ENCODE measurements at regions not wholly inside any gene's neighbourhood (a gene's known extent, or its start where the extent isn't known, plus 50 kb on each side); places are given as distances from the start of the nearest gene placed in this dataset.
"Not testable (repeated sequence)": the region's sequence is repeated elsewhere in the genome, so short reads cannot be mapped to it uniquely, and the experiment has no call there.

DNA sequence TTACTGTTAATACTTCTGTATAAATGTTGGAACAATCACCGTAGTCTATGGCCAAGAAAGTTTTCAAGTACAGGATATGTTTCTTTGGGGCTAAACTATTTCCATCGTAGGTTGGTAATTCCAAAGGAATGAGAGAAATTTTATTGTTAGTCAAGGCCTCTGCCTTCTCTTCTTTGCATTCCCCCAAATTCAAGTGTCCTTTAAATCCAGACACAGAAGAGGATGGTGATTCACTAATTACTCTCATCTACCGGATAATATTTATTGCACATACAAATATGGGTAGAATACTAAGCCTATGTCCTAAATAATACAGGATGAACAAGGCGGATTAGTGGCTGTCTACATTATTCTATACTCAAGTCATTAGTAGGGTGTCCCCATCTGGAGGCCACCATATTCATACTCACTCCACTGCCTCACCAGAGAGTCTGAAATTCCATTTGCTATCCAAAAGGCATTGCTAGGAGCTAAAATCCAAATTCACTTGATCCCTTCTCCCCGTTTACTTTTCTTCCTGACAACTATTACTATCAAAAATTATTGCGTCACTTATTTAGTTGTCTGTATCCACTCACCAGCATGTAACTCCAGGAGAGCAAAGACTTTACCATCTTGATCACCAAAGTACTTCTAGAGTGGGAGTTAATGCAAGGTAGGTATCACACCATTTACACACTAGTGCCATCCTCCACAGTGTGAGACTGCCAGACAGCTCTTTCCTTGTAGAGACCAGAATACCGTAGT lies 82.4 kb upstream of the SGCG start:
- H3K27ac ChIP-seq, result no peak overlapping the region
- H3K4me3 ChIP-seq, result no peak overlapping the region

DNA sequence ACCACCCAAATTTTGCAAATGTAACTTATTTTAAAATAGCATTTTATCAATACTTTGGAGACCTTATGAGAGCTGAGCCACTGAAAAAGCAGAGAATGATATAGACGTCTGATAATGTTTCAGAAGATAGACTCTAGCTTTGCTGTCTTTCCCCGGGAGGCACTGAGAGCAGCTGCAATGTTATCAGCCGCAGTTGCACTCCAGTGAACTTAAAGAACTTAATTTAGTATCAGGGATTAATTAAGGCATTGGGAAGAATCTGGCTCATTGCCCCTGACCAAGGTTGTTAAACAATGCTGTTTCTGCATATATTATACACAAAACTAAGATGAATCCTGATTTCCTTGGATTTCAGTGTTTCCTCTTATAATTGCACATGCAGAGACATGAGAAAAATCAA lies 75.7 kb upstream of the SGCG start:
- Histone ChIP-seq H3K4me3 (no peak overlapping the region), H3K27ac (no peak overlapping the region)

DNA sequence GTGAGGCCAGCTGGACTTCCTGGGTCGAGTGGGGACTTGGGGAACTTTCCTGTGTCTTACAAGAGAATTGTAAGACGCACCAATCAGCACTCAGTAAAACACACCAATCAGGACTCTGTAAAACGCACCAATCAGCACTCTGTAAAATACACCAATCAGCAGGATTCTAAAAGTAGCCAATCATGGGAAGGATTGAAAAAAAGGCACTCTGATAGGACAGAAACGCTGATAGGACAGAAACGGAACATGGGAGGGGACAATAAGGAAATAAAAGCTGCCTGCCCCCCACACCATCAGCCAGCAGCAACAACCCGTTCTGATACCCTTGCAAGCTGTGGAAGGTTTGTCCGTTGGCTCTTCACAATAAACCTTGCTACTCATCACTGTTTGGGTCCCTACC lies 73.1 kb upstream of the SGCG start:
- Histone ChIP-seq H3K4me3 (no peak overlapping the region), H3K27ac (no peak overlapping the region)

GRCh38 chr13:23119131-23119530 lies 61.6 kb upstream of the SGCG start:
- Histone ChIP-seq H3K27ac (no peak overlapping the region), H3K4me3 (no peak overlapping the region)

DNA sequence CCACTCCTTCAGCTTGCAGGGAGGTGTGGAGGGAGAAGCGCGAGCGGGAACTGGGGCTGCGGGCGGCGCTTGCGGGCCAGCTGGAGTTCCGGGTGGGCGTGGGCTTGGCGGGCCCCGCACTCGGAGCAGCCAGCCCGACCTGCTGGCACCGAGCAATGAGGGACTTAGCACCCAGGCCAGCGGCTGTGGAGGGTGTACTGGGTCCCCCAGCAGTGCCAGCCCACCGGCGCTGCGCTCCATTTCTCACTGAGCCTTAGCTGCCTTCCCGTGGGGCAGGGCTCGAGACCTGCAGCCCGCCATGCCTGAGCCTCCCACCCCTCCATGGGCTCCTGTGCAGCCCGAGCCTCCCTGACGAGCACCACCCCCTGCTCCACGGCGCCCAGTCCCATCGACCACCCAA lies 53.2 kb upstream of the SGCG start:
- not testable (repeated sequence) for H3K4me3 ChIP-seq, H3K27ac ChIP-seq

GRCh38 chr13:23129331-23129730 lies 51.4 kb upstream of the SGCG start:
- Histone ChIP-seq H3K27ac (no peak overlapping the region), H3K4me3 (no peak overlapping the region)
